ENCODE measurements at regions not wholly inside any gene's neighbourhood (a gene's known extent, or its start where the extent isn't known, plus 50 kb on each side); places are given as distances from the start of the nearest gene placed in this dataset.

DNA sequence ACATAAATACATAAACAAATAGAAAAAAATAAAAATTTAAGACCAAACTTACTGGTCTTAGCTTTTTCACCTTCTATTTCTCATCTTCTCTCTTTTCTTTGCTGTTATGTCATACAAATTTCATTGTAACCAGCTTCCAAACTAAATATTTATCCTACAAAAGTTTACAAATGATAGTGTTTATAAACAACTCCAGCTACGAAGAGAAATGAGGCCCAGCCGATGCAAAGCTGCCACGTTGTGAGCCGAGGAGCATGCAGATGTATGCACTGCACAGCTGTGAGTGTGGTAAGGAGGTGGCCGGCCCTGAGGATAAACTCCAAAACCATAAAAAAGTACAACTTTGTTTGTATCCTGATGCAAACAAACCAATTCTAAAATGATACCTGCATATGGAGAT lies 642.4 kb upstream of the SGCG start:
- TF ChIP-seq POLR2A (IDR thresholded peaks at IDR 0.05), result no peak
- TF ChIP-seq, protein P1, sequence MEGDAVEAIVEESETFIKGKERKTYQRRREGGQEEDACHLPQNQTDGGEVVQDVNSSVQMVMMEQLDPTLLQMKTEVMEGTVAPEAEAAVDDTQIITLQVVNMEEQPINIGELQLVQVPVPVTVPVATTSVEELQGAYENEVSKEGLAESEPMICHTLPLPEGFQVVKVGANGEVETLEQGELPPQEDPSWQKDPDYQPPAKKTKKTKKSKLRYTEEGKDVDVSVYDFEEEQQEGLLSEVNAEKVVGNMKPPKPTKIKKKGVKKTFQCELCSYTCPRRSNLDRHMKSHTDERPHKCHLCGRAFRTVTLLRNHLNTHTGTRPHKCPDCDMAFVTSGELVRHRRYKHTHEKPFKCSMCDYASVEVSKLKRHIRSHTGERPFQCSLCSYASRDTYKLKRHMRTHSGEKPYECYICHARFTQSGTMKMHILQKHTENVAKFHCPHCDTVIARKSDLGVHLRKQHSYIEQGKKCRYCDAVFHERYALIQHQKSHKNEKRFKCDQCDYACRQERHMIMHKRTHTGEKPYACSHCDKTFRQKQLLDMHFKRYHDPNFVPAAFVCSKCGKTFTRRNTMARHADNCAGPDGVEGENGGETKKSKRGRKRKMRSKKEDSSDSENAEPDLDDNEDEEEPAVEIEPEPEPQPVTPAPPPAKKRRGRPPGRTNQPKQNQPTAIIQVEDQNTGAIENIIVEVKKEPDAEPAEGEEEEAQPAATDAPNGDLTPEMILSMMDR (IDR thresholded peaks at IDR 0.05), result no peak
